ENCODE measurements at regions not wholly inside any gene's neighbourhood (a gene's known extent, or its start where the extent isn't known, plus 50 kb on each side); places are given as distances from the start of the nearest gene placed in this dataset.
"Not testable (repeated sequence)": the region's sequence is repeated elsewhere in the genome, so short reads cannot be mapped to it uniquely, and the experiment has no call there.

DNA sequence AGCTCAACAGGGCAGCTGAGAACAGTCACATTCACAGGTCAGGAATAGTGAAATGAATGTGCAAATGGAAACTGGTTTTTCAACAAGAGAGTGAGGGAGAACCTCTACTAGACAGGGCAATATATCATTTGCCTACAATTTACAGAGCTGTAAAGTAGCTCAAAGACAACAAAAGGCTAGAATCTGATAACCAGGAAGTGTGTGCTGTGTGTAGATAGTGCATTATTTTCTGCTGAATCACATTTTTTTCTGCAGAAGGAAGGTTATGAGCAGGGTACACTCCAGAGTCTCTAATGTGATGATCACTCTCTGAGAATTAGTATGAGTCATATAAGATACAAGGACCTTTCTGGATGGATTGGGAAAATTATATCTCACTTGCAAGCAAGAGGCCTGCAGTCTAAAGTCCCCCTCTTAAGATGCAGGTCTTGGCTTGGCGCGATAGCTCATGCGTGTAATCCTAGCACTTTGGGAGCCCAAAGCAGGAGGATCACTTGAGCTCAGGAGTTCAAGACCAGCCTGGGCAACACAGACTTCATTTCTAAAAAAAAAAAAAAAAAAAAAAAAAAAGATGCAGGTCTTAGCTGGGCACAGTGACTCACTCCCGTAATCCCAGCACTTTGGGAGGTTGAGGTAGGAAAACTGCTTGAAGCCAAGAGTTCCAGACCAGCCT, 59.9 kb upstream of the COBL start:
- no peaks in the 10 kb centered on the region for H3K36me3 ChIP-seq (ENCODE audit: low read length)
- H3K4me2 ChIP-seq (ENCODE audit: low read depth, low read length, poor library complexity, severe bottlenecking), result no peak overlapping the region
- no peak for TF ChIP-seq EZH2phosphoT487 (conservative IDR thresholded peaks at IDR 0.05; ENCODE audit: low read length)
- TF ChIP-seq, protein P1, sequence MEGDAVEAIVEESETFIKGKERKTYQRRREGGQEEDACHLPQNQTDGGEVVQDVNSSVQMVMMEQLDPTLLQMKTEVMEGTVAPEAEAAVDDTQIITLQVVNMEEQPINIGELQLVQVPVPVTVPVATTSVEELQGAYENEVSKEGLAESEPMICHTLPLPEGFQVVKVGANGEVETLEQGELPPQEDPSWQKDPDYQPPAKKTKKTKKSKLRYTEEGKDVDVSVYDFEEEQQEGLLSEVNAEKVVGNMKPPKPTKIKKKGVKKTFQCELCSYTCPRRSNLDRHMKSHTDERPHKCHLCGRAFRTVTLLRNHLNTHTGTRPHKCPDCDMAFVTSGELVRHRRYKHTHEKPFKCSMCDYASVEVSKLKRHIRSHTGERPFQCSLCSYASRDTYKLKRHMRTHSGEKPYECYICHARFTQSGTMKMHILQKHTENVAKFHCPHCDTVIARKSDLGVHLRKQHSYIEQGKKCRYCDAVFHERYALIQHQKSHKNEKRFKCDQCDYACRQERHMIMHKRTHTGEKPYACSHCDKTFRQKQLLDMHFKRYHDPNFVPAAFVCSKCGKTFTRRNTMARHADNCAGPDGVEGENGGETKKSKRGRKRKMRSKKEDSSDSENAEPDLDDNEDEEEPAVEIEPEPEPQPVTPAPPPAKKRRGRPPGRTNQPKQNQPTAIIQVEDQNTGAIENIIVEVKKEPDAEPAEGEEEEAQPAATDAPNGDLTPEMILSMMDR (IDR thresholded peaks at IDR 0.05; ENCODE audit: insufficient read depth, low read length, poor library complexity, severe bottlenecking), result no peak
- H2AFZ ChIP-seq (ENCODE audit: low read depth, low read length, severe bottlenecking), result no peak overlapping the region
- no peak overlapping the region for H3K27ac ChIP-seq (ENCODE audit: low read depth, low read length)
- H3K9ac ChIP-seq (ENCODE audit: low read length), result no peak overlapping the region
- H3K9me2 ChIP-seq (replicated peaks; ENCODE audit: insufficient read depth, low read length), result no peaks in the 10 kb centered on the region
- no peaks in the 10 kb centered on the region for H3F3A ChIP-seq (ENCODE audit: insufficient read depth)
- H4K20me1 ChIP-seq (ENCODE audit: low read depth, low read length), result no peaks in the 10 kb centered on the region
- no peaks in the 10 kb centered on the region for H3K79me2 ChIP-seq (ENCODE audit: insufficient read depth, low read length)
- no peaks in the 10 kb centered on the region for H3K27me3 ChIP-seq (ENCODE audit: low read length)
- H3K9me3 ChIP-seq (ENCODE audit: insufficient read depth, low read length), result no peaks in the 10 kb centered on the region
- H3K4me3 ChIP-seq (ENCODE audit: insufficient read depth, low read length, poor library complexity, severe bottlenecking), result no peak overlapping the region

DNA sequence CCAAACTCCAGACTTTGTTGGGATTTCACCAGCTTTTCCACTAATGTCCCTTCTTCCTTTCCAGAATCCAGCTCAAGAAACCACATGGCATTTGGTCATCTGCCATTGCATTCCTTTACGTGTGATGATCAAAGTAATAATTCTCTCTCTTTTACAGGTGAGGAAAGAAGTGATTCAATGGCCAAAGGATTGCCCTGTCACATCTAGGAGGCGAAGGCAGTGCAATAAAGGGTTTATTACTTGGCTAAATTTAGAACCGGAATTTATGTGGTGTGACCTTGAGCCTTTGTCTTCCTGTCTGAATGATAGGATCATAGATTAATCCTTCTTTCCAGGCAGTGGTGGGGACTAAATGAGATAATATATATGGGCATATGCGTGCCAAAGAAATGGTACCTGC, 58.3 kb upstream of the COBL start:
- H3F3A ChIP-seq (ENCODE audit: insufficient read depth), result no peaks in the 10 kb centered on the region
- H3K9me2 ChIP-seq (replicated peaks; ENCODE audit: insufficient read depth, low read length), result no peaks in the 10 kb centered on the region
- H4K20me1 ChIP-seq (ENCODE audit: low read depth, low read length), result no peaks in the 10 kb centered on the region
- no peaks in the 10 kb centered on the region for H3K27me3 ChIP-seq (ENCODE audit: low read length)
- H3K79me2 ChIP-seq (ENCODE audit: insufficient read depth, low read length), result no peaks in the 10 kb centered on the region
- TF ChIP-seq EZH2phosphoT487 (conservative IDR thresholded peaks at IDR 0.05; ENCODE audit: low read length), result no peak
- TF ChIP-seq, protein P1 (IDR thresholded peaks at IDR 0.05; ENCODE audit: insufficient read depth, low read length, poor library complexity, severe bottlenecking), result no peak
- no peaks in the 10 kb centered on the region for H3K36me3 ChIP-seq (ENCODE audit: low read length)
- no peak overlapping the region for H3K4me3 ChIP-seq (ENCODE audit: insufficient read depth, low read length, poor library complexity, severe bottlenecking)
- H3K9me3 ChIP-seq (ENCODE audit: insufficient read depth, low read length), result no peaks in the 10 kb centered on the region
- no peak overlapping the region for H3K4me2 ChIP-seq (ENCODE audit: low read depth, low read length, poor library complexity, severe bottlenecking)
- no peak overlapping the region for H2AFZ ChIP-seq (ENCODE audit: low read depth, low read length, severe bottlenecking)
- no peak overlapping the region for H3K27ac ChIP-seq (ENCODE audit: low read depth, low read length)
- no peak overlapping the region for H3K9ac ChIP-seq (ENCODE audit: low read length)

DNA sequence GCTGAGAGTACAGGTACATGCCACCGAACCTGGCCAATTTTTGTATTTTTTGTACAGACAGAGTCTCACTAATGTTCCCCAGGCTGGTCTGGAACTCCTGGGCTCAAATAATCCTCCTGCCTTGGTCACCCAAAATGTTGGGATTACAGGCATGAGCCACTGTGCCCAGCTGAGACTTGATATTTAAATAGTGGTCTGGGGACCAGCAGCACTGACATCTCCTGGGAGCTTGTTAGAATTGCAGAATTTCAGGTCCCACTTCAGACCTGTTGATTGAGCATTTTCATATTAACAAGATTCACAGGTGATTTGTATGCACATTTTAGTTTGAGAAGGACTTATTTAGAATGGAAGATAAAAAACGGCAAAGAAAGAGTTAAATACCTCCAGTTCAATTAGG, 57.0 kb upstream of the COBL start:
- H3K36me3 ChIP-seq (ENCODE audit: low read length); H4K20me1 ChIP-seq (ENCODE audit: low read depth, low read length); H2AFZ ChIP-seq (ENCODE audit: low read depth, low read length, severe bottlenecking); H3K27me3 ChIP-seq (ENCODE audit: low read length); H3K27ac ChIP-seq (ENCODE audit: low read depth, low read length); H3K9me3 ChIP-seq (ENCODE audit: insufficient read depth, low read length); H3K9ac ChIP-seq (ENCODE audit: low read length); H3K4me2 ChIP-seq (ENCODE audit: low read depth, low read length, poor library complexity, severe bottlenecking); H3K9me2 ChIP-seq (replicated peaks; ENCODE audit: insufficient read depth, low read length); H3K79me2 ChIP-seq (ENCODE audit: insufficient read depth, low read length); H3K4me3 ChIP-seq (ENCODE audit: insufficient read depth, low read length, poor library complexity, severe bottlenecking); H3F3A ChIP-seq (ENCODE audit: insufficient read depth): not testable (repeated sequence)

DNA sequence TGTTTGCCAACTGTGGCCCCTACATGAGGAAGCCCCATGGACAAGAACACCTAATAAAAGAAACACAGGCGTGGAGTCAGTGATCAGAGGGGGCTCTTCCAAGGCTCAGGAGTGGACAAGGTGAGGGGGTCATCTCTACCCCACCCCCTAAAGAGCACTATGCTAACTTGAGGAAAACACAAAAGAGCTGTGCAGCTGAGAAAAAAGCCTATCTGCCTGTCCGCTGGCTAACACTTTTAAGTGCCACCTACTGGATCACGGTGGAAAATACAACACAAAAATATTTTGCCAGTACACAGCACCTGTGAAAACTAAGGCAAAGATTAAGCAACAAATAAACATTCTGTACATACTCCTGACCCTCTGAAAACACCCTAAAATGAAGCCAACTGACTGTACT, 53.1 kb upstream of the COBL start:
- no peak overlapping the region for H3K27ac ChIP-seq (ENCODE audit: low read depth, low read length)
- no peaks in the 10 kb centered on the region for H3K9me3 ChIP-seq (ENCODE audit: insufficient read depth, low read length)
- no peak overlapping the region for H3K9ac ChIP-seq (ENCODE audit: low read length)

DNA sequence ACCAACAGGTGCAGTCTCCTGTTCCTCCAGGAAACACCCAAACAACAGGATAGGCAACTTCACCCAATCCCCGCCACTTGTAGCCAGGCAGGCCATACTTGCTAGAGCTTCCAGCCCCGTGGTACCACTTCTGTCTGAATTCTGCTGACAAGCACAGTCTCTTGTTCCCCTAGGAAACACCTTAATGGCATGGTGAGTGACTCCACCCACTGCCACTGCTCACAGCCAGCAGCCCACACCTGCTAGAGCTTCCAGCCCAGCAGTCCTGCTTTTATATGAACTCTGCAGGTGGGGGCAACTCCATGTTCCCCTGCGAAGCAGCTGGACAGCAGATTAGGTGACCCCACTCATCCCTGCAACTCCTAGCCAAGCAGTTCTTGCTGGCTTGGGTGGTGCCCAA, 52.6 kb upstream of the COBL start:
- not testable (repeated sequence) for H3K9me2 ChIP-seq (replicated peaks; ENCODE audit: insufficient read depth, low read length); H3K9me3 ChIP-seq (ENCODE audit: insufficient read depth, low read length)

More for the DNA sequence above, 53.1 kb upstream of the COBL start:
- Histone ChIP-seq H3K9me2 (replicated peaks; ENCODE audit: insufficient read depth, low read length) (no peaks in the 10 kb centered on the region), H2AFZ (ENCODE audit: low read depth, low read length, severe bottlenecking) (no peak overlapping the region), H3K27me3 (ENCODE audit: low read length) (no peaks in the 10 kb centered on the region), H3K4me3 (ENCODE audit: insufficient read depth, low read length, poor library complexity, severe bottlenecking) (no peak overlapping the region), H3F3A (ENCODE audit: insufficient read depth) (no peaks in the 10 kb centered on the region), H3K36me3 (ENCODE audit: low read length) (no peaks in the 10 kb centered on the region), H3K4me2 (ENCODE audit: low read depth, low read length, poor library complexity, severe bottlenecking) (no peak overlapping the region), H4K20me1 (ENCODE audit: low read depth, low read length) (no peaks in the 10 kb centered on the region), H3K79me2 (ENCODE audit: insufficient read depth, low read length) (no peaks in the 10 kb centered on the region)
- TF ChIP-seq, protein P1 (IDR thresholded peaks at IDR 0.05; ENCODE audit: insufficient read depth, low read length, poor library complexity, severe bottlenecking), result peak; percentile 33
- no peak for TF ChIP-seq EZH2phosphoT487 (conservative IDR thresholded peaks at IDR 0.05; ENCODE audit: low read length)

More for the DNA sequence above, 52.6 kb upstream of the COBL start:
- H3K79me2 ChIP-seq (ENCODE audit: insufficient read depth, low read length); H3K4me3 ChIP-seq (ENCODE audit: insufficient read depth, low read length, poor library complexity, severe bottlenecking); H3K9ac ChIP-seq (ENCODE audit: low read length); H2AFZ ChIP-seq (ENCODE audit: low read depth, low read length, severe bottlenecking); H3K36me3 ChIP-seq (ENCODE audit: low read length); H3K27ac ChIP-seq (ENCODE audit: low read depth, low read length); H3K27me3 ChIP-seq (ENCODE audit: low read length); H4K20me1 ChIP-seq (ENCODE audit: low read depth, low read length); H3F3A ChIP-seq (ENCODE audit: insufficient read depth); H3K4me2 ChIP-seq (ENCODE audit: low read depth, low read length, poor library complexity, severe bottlenecking): not testable (repeated sequence)
